Endothelial cell of umbilical vein (primary cell): ENCODE measurements at regions not wholly inside any gene's neighbourhood (a gene's known extent, or its start where the extent isn't known, plus 50 kb on each side); places are given as distances from the start of the nearest gene placed in this dataset.

Experiments used
- BruUV-seq: library from RNA; stranded (reverse); fragments of 400-500 nt; replicated peaks from 2 replicates; lab custom pipeline; 2021; lab: Mats Ljungman, UMichigan
- CTCF ChIA-PET: fragments of 300-600, 350-600 bp; sonication (Branson Sonifier 250); formaldehyde crosslinking; loops from one replicate; lab custom pipeline; 2021; ENCODE audit warnings: antibody characterized with exemption, inconsistent platforms; lab: Charles Lee
- POLR2A ChIA-PET: fragments of 300-600, 350-600 bp; sonication (Branson Sonifier 250); formaldehyde crosslinking; loops from one replicate; lab custom pipeline; 2021; ENCODE audit warnings: antibody characterized with exemption, inconsistent platforms; lab: Charles Lee
- DNase-seq: peaks from one replicate; pipeline ENCODE4 v3.0.0-alpha.2; 2011; ENCODE audit warnings: low read depth, low spot score
- FAIRE-seq: peaks from 2 replicates; lab custom pipeline; 2011; peaks lifted over from hg19 to GRCh38; lab: Jason Lieb, UNC
- H2AFZ ChIP-seq: 2 replicates; pipeline ENCODE4 v1.6.0; 2012; ENCODE audit warnings: low read depth, low read length, control low read depth, inconsistent platforms
- H3K27ac ChIP-seq: 2 replicates; pipeline ENCODE4 v1.5.1; 2011; ENCODE audit warnings: low read depth, mild to moderate bottlenecking, control low read depth, low read length, moderate library complexity; ENCODE audit not compliant: insufficient read depth
- H3K27me3 ChIP-seq, 2 experiments: 2 replicates each; pipeline versions ENCODE4 v1.6.0 to v1.6.1; 2011; ENCODE audit warnings: low read length in 2 of 2, mixed read lengths in 1 of 2; ENCODE audit not compliant: control insufficient read depth in 2 of 2, insufficient read depth in 2 of 2
- H3K36me3 ChIP-seq, 2 experiments: 2 replicates in 1 of 2; 3 replicates in 1 of 2; pipeline ENCODE4 v1.5.1; 2011; ENCODE audit warnings: low read length in 2 of 2, mild to moderate bottlenecking in 1 of 2, moderate library complexity in 1 of 2; ENCODE audit not compliant: control insufficient read depth in 2 of 2, insufficient read depth in 2 of 2; ENCODE audit errors: extremely low read depth in 1 of 2
- H3K4me1 ChIP-seq: 3 replicates; pipeline ENCODE4 v1.5.1; 2011; ENCODE audit warnings: mild to moderate bottlenecking, low read length; ENCODE audit not compliant: control insufficient read depth, insufficient read depth; ENCODE audit errors: extremely low read depth
- H3K4me2 ChIP-seq: 2 replicates; pipeline ENCODE4 v1.6.1; 2011; ENCODE audit warnings: low read length, control low read depth, mixed read lengths; ENCODE audit not compliant: insufficient read depth
- H3K4me3 ChIP-seq, 3 experiments: fragments of 200-600 bp in 1 of 3; sonication (generic), shearing (Covaris generic) in 1 of 3; replicated peaks in 1 of 3; 2 replicates each; pipeline ENCODE4 v1.5.1; 2011 to 2016; ENCODE audit warnings: control low read depth in 3 of 3, low read length in 3 of 3, mild to moderate bottlenecking in 2 of 3, inconsistent platforms in 1 of 3, low read depth in 1 of 3, moderate library complexity in 1 of 3; ENCODE audit not compliant: insufficient read depth in 1 of 3
- H3K79me2 ChIP-seq: 2 replicates; pipeline ENCODE4 v1.6.0; 2012; ENCODE audit warnings: low read length, inconsistent platforms; ENCODE audit not compliant: control insufficient read depth, insufficient read depth
- H3K9ac ChIP-seq: replicated peaks from 2 replicates; pipeline ENCODE3; 2011; ENCODE audit warnings: low read length, control low read depth; ENCODE audit not compliant: insufficient read depth; ENCODE audit errors: extremely low read depth
- H3K9me1 ChIP-seq: replicated peaks from 3 replicates; pipeline ENCODE4 v1.6.0; 2011; ENCODE audit warnings: mild to moderate bottlenecking, low read length; ENCODE audit not compliant: control insufficient read depth, insufficient read depth; ENCODE audit errors: extremely low read depth
- H3K9me3 ChIP-seq: replicated peaks from 2 replicates; pipeline ENCODE4 v1.5.1; 2012; ENCODE audit warnings: low read length, inconsistent platforms; ENCODE audit not compliant: control insufficient read depth, insufficient read depth
- H4K20me1 ChIP-seq: replicated peaks from 2 replicates; pipeline ENCODE3; 2011; ENCODE audit warnings: mild to moderate bottlenecking, low read length; ENCODE audit not compliant: control insufficient read depth, insufficient read depth; ENCODE audit errors: extremely low read depth
- EZH2 ChIP-seq: IDR thresholded peaks from 2 replicates; pipeline ENCODE4 v1.6.1; 2012; ENCODE audit warnings: borderline replicate concordance, low read depth, mild to moderate bottlenecking, moderate library complexity, low read length, inconsistent platforms; ENCODE audit not compliant: severe bottlenecking
- FOS ChIP-seq: IDR thresholded peaks from 2 replicates; pipeline ENCODE4 v1.6.1; 2011; ENCODE audit warnings: mild to moderate bottlenecking, low read length, moderate library complexity, borderline replicate concordance; ENCODE audit not compliant: insufficient read depth
- GATA2 ChIP-seq: IDR thresholded peaks from 2 replicates; pipeline ENCODE4 v1.7.0; 2011; ENCODE audit warnings: low read depth, mild to moderate bottlenecking, moderate library complexity, mixed read lengths, low read length; ENCODE audit not compliant: insufficient read length, insufficient read depth
- JUN ChIP-seq: IDR thresholded peaks from 2 replicates; pipeline ENCODE4 v1.6.1; 2011; ENCODE audit warnings: borderline replicate concordance, low read depth; ENCODE audit not compliant: insufficient read length, insufficient read depth
- MYC ChIP-seq: IDR thresholded peaks from one replicate; pipeline ENCODE4 v1.6.1; 2011; ENCODE audit warnings: mild to moderate bottlenecking, low read depth, low read length
- POLR2A ChIP-seq: IDR thresholded peaks from 2 replicates; pipeline ENCODE4 v1.6.1; 2012; ENCODE audit warnings: low read depth, mild to moderate bottlenecking, control low read depth, low read length
- POLR2AphosphoS5 ChIP-seq: IDR thresholded peaks from 2 replicates; pipeline ENCODE4 v1.6.1; 2012; ENCODE audit warnings: low read depth, mild to moderate bottlenecking, control low read depth, low read length, moderate library complexity; ENCODE audit not compliant: insufficient read depth
- dilution Hi-C: fragments of 300-500 bp; cut with MboI; formaldehyde crosslinking; loops from one replicate; pipeline ENCODE4 v1.15.0; 2019; ENCODE audit warnings: low sequenced_read_pairs; ENCODE audit not compliant: extremely low pct_ligation_motif_present
- intact Hi-C: fragments of 100-400 bp; cut with micrococcal nuclease; formaldehyde crosslinking; loops from one replicate; pipeline ENCODE4 v1.10.0; 2022
- TF ChIP-seq, protein P1 (sequence below), 2 donors: IDR thresholded peaks; 1 replicate in 1 of 2; 2 replicates in 1 of 2; pipeline ENCODE4 v1.5.1; 2011; ENCODE audit warnings: low read length in 2 of 2, mild to moderate bottlenecking in 2 of 2, moderate library complexity in 2 of 2, control low read depth in 1 of 2, inconsistent platforms in 1 of 2, low read depth in 1 of 2; ENCODE audit not compliant: insufficient read depth in 1 of 2; ENCODE audit errors: extremely low read depth in 1 of 2
- TF ChIP-seq, protein P2 (sequence below): IDR thresholded peaks from 2 replicates; pipeline ENCODE4 v1.6.1; 2011; ENCODE audit not compliant: insufficient read depth, insufficient read length

DNA sequence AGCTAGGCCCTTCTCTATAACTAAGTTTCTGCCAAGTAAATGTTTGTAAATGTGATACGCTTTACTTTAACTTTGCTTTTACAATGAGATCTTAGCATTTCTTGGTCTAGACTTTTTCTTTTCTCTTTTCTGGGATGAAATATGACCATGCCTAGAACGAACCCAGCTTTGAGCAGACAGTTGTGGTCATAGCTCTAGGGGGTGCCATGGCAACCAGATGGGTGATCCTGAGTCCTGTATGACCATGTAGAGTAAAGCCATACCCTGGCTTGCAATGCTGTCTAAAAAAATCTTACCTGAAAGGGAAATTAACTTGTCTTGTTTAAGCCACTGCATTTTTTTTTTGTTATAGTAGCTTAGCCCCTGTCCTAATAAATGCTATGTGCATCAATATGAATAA is 956.3 kb downstream of the SLC4A3 start:
- no peaks in the 10 kb centered on the region for H3K4me1 ChIP-seq
- CTCF ChIA-PET, result no interaction called here
- dilution Hi-C loops (no loop called here), intact Hi-C loops (no loop called here)
- H3K36me3 ChIP-seq, result no peaks in the 10 kb centered on the region
- H2AFZ ChIP-seq, result no peak overlapping the region
- FAIRE-seq (no peak), DNase-seq (no peak)
- no peaks in the 10 kb centered on the region for H3K9me1 ChIP-seq
- H3K4me3 ChIP-seq, result no peak overlapping the region
- H3K79me2 ChIP-seq, result no peaks in the 10 kb centered on the region
- TF ChIP-seq JUN, result no peak
- TF ChIP-seq POLR2A, result no peak
- TF ChIP-seq, protein P1, sequence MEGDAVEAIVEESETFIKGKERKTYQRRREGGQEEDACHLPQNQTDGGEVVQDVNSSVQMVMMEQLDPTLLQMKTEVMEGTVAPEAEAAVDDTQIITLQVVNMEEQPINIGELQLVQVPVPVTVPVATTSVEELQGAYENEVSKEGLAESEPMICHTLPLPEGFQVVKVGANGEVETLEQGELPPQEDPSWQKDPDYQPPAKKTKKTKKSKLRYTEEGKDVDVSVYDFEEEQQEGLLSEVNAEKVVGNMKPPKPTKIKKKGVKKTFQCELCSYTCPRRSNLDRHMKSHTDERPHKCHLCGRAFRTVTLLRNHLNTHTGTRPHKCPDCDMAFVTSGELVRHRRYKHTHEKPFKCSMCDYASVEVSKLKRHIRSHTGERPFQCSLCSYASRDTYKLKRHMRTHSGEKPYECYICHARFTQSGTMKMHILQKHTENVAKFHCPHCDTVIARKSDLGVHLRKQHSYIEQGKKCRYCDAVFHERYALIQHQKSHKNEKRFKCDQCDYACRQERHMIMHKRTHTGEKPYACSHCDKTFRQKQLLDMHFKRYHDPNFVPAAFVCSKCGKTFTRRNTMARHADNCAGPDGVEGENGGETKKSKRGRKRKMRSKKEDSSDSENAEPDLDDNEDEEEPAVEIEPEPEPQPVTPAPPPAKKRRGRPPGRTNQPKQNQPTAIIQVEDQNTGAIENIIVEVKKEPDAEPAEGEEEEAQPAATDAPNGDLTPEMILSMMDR (IDR thresholded peaks at IDR 0.05; ENCODE audit: extremely low read depth in 1 of 2, insufficient read depth in 1 of 2, low read depth in 1 of 2, low read length in 2 of 2), result no peak
- TF ChIP-seq FOS, result no peak
- TF ChIP-seq EZH2, result no peak
- TF ChIP-seq POLR2AphosphoS5, result no peak
- TF ChIP-seq MYC, result no peak
- no peak for TF ChIP-seq GATA2
- TF ChIP-seq, protein P2, sequence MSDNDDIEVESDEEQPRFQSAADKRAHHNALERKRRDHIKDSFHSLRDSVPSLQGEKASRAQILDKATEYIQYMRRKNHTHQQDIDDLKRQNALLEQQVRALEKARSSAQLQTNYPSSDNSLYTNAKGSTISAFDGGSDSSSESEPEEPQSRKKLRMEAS, result no peak
- POLR2A ChIA-PET, result no interaction called here
- H3K9ac ChIP-seq, result no peak overlapping the region
- H3K27ac ChIP-seq, result no peak overlapping the region
- no peaks in the 10 kb centered on the region for H3K27me3 ChIP-seq
- no TSS peak for BruUV-seq
- H3K4me2 ChIP-seq, result no peak overlapping the region
- no peaks in the 10 kb centered on the region for H4K20me1 ChIP-seq
- no peaks in the 10 kb centered on the region for H3K9me3 ChIP-seq
